ENCODE measurements at regions not wholly inside any gene's neighbourhood (a gene's known extent, or its start where the extent isn't known, plus 50 kb on each side); places are given as distances from the start of the nearest gene placed in this dataset.

- no peak overlapping the region for H3K4me3 ChIP-seq (replicated peaks; ENCODE audit: low read depth, low read length)
- no peak for TF ChIP-seq CTCF (IDR thresholded peaks at IDR 0.05; ENCODE audit: low read length, missing control alignments)
- DNase-seq (ENCODE audit: low read depth) = no peak
Measured at GRCh38 chr13:68128297-68128915, 898.3 kb upstream of the PCDH9 start.

GRCh38 chr13:68125087-68125480 lies 894.9 kb upstream of the PCDH9 start:
- no peak overlapping the region for H3K4me3 ChIP-seq (replicated peaks; ENCODE audit: low read depth, low read length)
- no peak for TF ChIP-seq CTCF (IDR thresholded peaks at IDR 0.05; ENCODE audit: low read length, missing control alignments)
- DNase-seq (ENCODE audit: low read depth) = no peak

- TF ChIP-seq CTCF (IDR thresholded peaks at IDR 0.05; ENCODE audit: low read length, missing control alignments) = no peak
- H3K4me3 ChIP-seq (replicated peaks; ENCODE audit: low read depth, low read length) = no peak overlapping the region
- no peak for DNase-seq (ENCODE audit: low read depth)
Measured at GRCh38 chr13:68124437-68125086, 894.4 kb upstream of the PCDH9 start.

- no peak overlapping the region for H3K4me3 ChIP-seq (replicated peaks; ENCODE audit: low read depth, low read length)
- TF ChIP-seq CTCF (IDR thresholded peaks at IDR 0.05; ENCODE audit: low read length, missing control alignments) = no peak
- no peak for DNase-seq (ENCODE audit: low read depth)
Measured at GRCh38 chr13:68110178-68110768, 880.1 kb upstream of the PCDH9 start.

GRCh38 chr13:68107667-68108066 lies 877.5 kb upstream of the PCDH9 start:
- DNase-seq (ENCODE audit: low read depth) = no peak
- no peak overlapping the region for H3K4me3 ChIP-seq (replicated peaks; ENCODE audit: low read depth, low read length)
- TF ChIP-seq CTCF (IDR thresholded peaks at IDR 0.05; ENCODE audit: low read length, missing control alignments) = no peak

- no peak overlapping the region for H3K4me3 ChIP-seq (replicated peaks; ENCODE audit: low read depth, low read length)
- no peak for TF ChIP-seq CTCF (IDR thresholded peaks at IDR 0.05; ENCODE audit: low read length, missing control alignments)
- peak; percentile 33 for DNase-seq (ENCODE audit: low read depth)
Measured at GRCh38 chr13:68099631-68100030, 869.5 kb upstream of the PCDH9 start.
